ENCODE measurements at regions not wholly inside any gene's neighbourhood (a gene's known extent, or its start where the extent isn't known, plus 50 kb on each side); places are given as distances from the start of the nearest gene placed in this dataset.

GRCh38 chr12:59252731-59253130 lies 332.4 kb upstream of the LRIG3 start:
- H3K9me3 ChIP-seq (ENCODE audit: insufficient read depth, low read depth, low read length), result no peaks in the 10 kb centered on the region; the same call in 1 of the 2 replicates
- H2AFZ ChIP-seq (ENCODE audit: low read length), result no peak overlapping the region
- no peak overlapping the region for H3K4me3 ChIP-seq (ENCODE audit: low read length, poor library complexity, severe bottlenecking)

GRCh38 chr12:59250766-59251165 lies 330.5 kb upstream of the LRIG3 start:
- TF ChIP-seq CTCF (conservative IDR thresholded peaks at IDR 0.05; ENCODE audit: low read length) (no peak), EZH2phosphoT487 (IDR thresholded peaks at IDR 0.05; ENCODE audit: borderline replicate concordance) (no peak)
- H3K4me3 ChIP-seq (ENCODE audit: low read length, poor library complexity, severe bottlenecking), result no peak overlapping the region
- H3K4me1 ChIP-seq (ENCODE audit: insufficient read depth, low read length, poor library complexity, severe bottlenecking), result no peaks in the 10 kb centered on the region
- no peaks in the 10 kb centered on the region for H4K20me1 ChIP-seq (ENCODE audit: insufficient read depth, low read length, poor library complexity, severe bottlenecking)
- no peak overlapping the region for H2AFZ ChIP-seq (ENCODE audit: low read length)
- no peaks in the 10 kb centered on the region for H3K36me3 ChIP-seq (ENCODE audit: insufficient read depth, low read length)
- H3K79me2 ChIP-seq (ENCODE audit: insufficient read depth, low read length), result no peaks in the 10 kb centered on the region
- no peaks in the 10 kb centered on the region; the same call in 1 of the 2 replicates for H3K9me3 ChIP-seq (ENCODE audit: insufficient read depth, low read depth, low read length)
- no peak overlapping the region for H3K9ac ChIP-seq (ENCODE audit: low read depth, low read length, poor library complexity, severe bottlenecking)
- no peaks in the 10 kb centered on the region for H3K27me3 ChIP-seq (ENCODE audit: insufficient read depth, low read length, poor library complexity, severe bottlenecking)
- no peak overlapping the region for H3K4me2 ChIP-seq (ENCODE audit: low read depth, low read length, poor library complexity, severe bottlenecking)
- no peaks in the 10 kb centered on the region for H3K9me2 ChIP-seq (replicated peaks; ENCODE audit: low read depth, low read length)
- no peaks in the 10 kb centered on the region for H3F3A ChIP-seq (ENCODE audit: low read depth)

More at GRCh38 chr12:59252731-59253130, 332.4 kb upstream of the LRIG3 start:
- no peaks in the 10 kb centered on the region for H3K36me3 ChIP-seq (ENCODE audit: insufficient read depth, low read length)
- H3K27me3 ChIP-seq (ENCODE audit: insufficient read depth, low read length, poor library complexity, severe bottlenecking), result no peaks in the 10 kb centered on the region
- H3K79me2 ChIP-seq (ENCODE audit: insufficient read depth, low read length), result no peaks in the 10 kb centered on the region
- no peaks in the 10 kb centered on the region for H3F3A ChIP-seq (ENCODE audit: low read depth)
- no peaks in the 10 kb centered on the region for H3K4me1 ChIP-seq (ENCODE audit: insufficient read depth, low read length, poor library complexity, severe bottlenecking)
- no peak overlapping the region for H3K9ac ChIP-seq (ENCODE audit: low read depth, low read length, poor library complexity, severe bottlenecking)
- no peaks in the 10 kb centered on the region for H3K9me2 ChIP-seq (replicated peaks; ENCODE audit: low read depth, low read length)
- no peak overlapping the region for H3K4me2 ChIP-seq (ENCODE audit: low read depth, low read length, poor library complexity, severe bottlenecking)
- TF ChIP-seq EZH2phosphoT487 (IDR thresholded peaks at IDR 0.05; ENCODE audit: borderline replicate concordance), result no peak
- no peak for TF ChIP-seq CTCF (conservative IDR thresholded peaks at IDR 0.05; ENCODE audit: low read length)
- H4K20me1 ChIP-seq (ENCODE audit: insufficient read depth, low read length, poor library complexity, severe bottlenecking), result no peaks in the 10 kb centered on the region

GRCh38 chr12:59240048-59240447 lies 319.7 kb upstream of the LRIG3 start:
- H3K79me2 ChIP-seq (ENCODE audit: insufficient read depth, low read length), result no peaks in the 10 kb centered on the region

More at GRCh38 chr12:59240048-59240447, 319.7 kb upstream of the LRIG3 start:
- Histone ChIP-seq H3K9ac (ENCODE audit: low read depth, low read length, poor library complexity, severe bottlenecking) (no peak overlapping the region), H3K4me1 (ENCODE audit: insufficient read depth, low read length, poor library complexity, severe bottlenecking) (no peaks in the 10 kb centered on the region), H3K9me2 (replicated peaks; ENCODE audit: low read depth, low read length) (no peaks in the 10 kb centered on the region), H3K36me3 (ENCODE audit: insufficient read depth, low read length) (no peaks in the 10 kb centered on the region), H3F3A (ENCODE audit: low read depth) (no peaks in the 10 kb centered on the region), H2AFZ (ENCODE audit: low read length) (no peak overlapping the region), H4K20me1 (ENCODE audit: insufficient read depth, low read length, poor library complexity, severe bottlenecking) (no peaks in the 10 kb centered on the region), H3K4me3 (ENCODE audit: low read length, poor library complexity, severe bottlenecking) (no peak overlapping the region), H3K9me3 (ENCODE audit: insufficient read depth, low read depth, low read length) (no peaks in the 10 kb centered on the region), H3K27me3 (ENCODE audit: insufficient read depth, low read length, poor library complexity, severe bottlenecking) (no peaks in the 10 kb centered on the region), H3K4me2 (ENCODE audit: low read depth, low read length, poor library complexity, severe bottlenecking) (no peak overlapping the region)
- TF ChIP-seq CTCF (conservative IDR thresholded peaks at IDR 0.05; ENCODE audit: low read length) (no peak), EZH2phosphoT487 (IDR thresholded peaks at IDR 0.05; ENCODE audit: borderline replicate concordance) (no peak)
